ENCODE measurements at regions not wholly inside any gene's neighbourhood (a gene's known extent, or its start where the extent isn't known, plus 50 kb on each side); places are given as distances from the start of the nearest gene placed in this dataset.

GRCh38 chr13:105783261-105783660, 752.2 kb downstream of the EFNB2 start:
- H3K9me3 Mint-ChIP-seq: peaks cover 8% of the 10 kb centered on the region
- no peaks in the 10 kb centered on the region for H3K27me3 Mint-ChIP-seq
- H3K27ac Mint-ChIP-seq: no peak overlapping the region
- H3K36me3 Mint-ChIP-seq (ENCODE audit: low read depth): no peaks in the 10 kb centered on the region
- H3K4me1 Mint-ChIP-seq (ENCODE audit: low read depth): no peaks in the 10 kb centered on the region
- DNase-seq: no peak
- no peak overlapping the region for H3K4me3 Mint-ChIP-seq

GRCh38 chr13:105778196-105778595, 757.3 kb downstream of the EFNB2 start:
- no peaks in the 10 kb centered on the region for H3K36me3 Mint-ChIP-seq (ENCODE audit: low read depth)
- no peak overlapping the region for H3K27ac Mint-ChIP-seq
- H3K9me3 Mint-ChIP-seq: peaks cover 8% of the 10 kb centered on the region
- peaks cover 2% of the 10 kb centered on the region for H3K27me3 Mint-ChIP-seq
- H3K4me1 Mint-ChIP-seq (ENCODE audit: low read depth): no peaks in the 10 kb centered on the region
- DNase-seq: no peak
- H3K4me3 Mint-ChIP-seq: no peak overlapping the region

GRCh38 chr13:105774739-105775460, 760.6 kb downstream of the EFNB2 start:
- no peak overlapping the region for H3K4me3 Mint-ChIP-seq
- H3K27ac Mint-ChIP-seq: no peak overlapping the region
- no peak for DNase-seq
- H3K9me3 Mint-ChIP-seq: no peaks in the 10 kb centered on the region
- no peaks in the 10 kb centered on the region for H3K4me1 Mint-ChIP-seq (ENCODE audit: low read depth)
- H3K27me3 Mint-ChIP-seq: peaks cover 2% of the 10 kb centered on the region
- no peaks in the 10 kb centered on the region for H3K36me3 Mint-ChIP-seq (ENCODE audit: low read depth)

- no peak overlapping the region for H3K4me3 Mint-ChIP-seq
Observed at GRCh38 chr13:105773863-105774538, 761.5 kb downstream of the EFNB2 start.

GRCh38 chr13:105773241-105773640, 762.2 kb downstream of the EFNB2 start:
- Mint-ChIP-seq H3K36me3 (ENCODE audit: low read depth) (no peaks in the 10 kb centered on the region), H3K4me1 (ENCODE audit: low read depth) (no peaks in the 10 kb centered on the region), H3K27me3 (peaks cover 2% of the 10 kb centered on the region), H3K9me3 (no peaks in the 10 kb centered on the region), H3K27ac (no peak overlapping the region), H3K4me3 (no peak overlapping the region)
- no peak for DNase-seq

More at GRCh38 chr13:105773863-105774538, 761.5 kb downstream of the EFNB2 start:
- H3K27ac Mint-ChIP-seq: no peak overlapping the region
- peaks cover 2% of the 10 kb centered on the region for H3K27me3 Mint-ChIP-seq
- no peaks in the 10 kb centered on the region for H3K9me3 Mint-ChIP-seq
- no peaks in the 10 kb centered on the region for H3K4me1 Mint-ChIP-seq (ENCODE audit: low read depth)
- H3K36me3 Mint-ChIP-seq (ENCODE audit: low read depth): no peaks in the 10 kb centered on the region
- no peak for DNase-seq

- Mint-ChIP-seq H3K4me3 (no peak overlapping the region), H3K27me3 (no peaks in the 10 kb centered on the region), H3K36me3 (ENCODE audit: low read depth) (no peaks in the 10 kb centered on the region), H3K4me1 (ENCODE audit: low read depth) (no peaks in the 10 kb centered on the region), H3K9me3 (peaks cover 5% of the 10 kb centered on the region), H3K27ac (no peak overlapping the region)
- no peak for DNase-seq
Observed at GRCh38 chr13:105764486-105764885, 771.0 kb downstream of the EFNB2 start.

- Mint-ChIP-seq H3K36me3 (ENCODE audit: low read depth) (no peaks in the 10 kb centered on the region), H3K4me1 (ENCODE audit: low read depth) (no peaks in the 10 kb centered on the region), H3K4me3 (no peak overlapping the region), H3K9me3 (peaks cover 5% of the 10 kb centered on the region), H3K27ac (no peak overlapping the region), H3K27me3 (no peaks in the 10 kb centered on the region)
- no peak for DNase-seq
Observed at GRCh38 chr13:105763851-105764250, 771.6 kb downstream of the EFNB2 start.

GRCh38 chr13:105762096-105762495, 773.4 kb downstream of the EFNB2 start:
- no peak for DNase-seq
- H3K27ac Mint-ChIP-seq: no peak overlapping the region
- no peaks in the 10 kb centered on the region for H3K36me3 Mint-ChIP-seq (ENCODE audit: low read depth)
- H3K4me3 Mint-ChIP-seq: no peak overlapping the region
- H3K27me3 Mint-ChIP-seq: no peaks in the 10 kb centered on the region
- H3K4me1 Mint-ChIP-seq (ENCODE audit: low read depth): no peaks in the 10 kb centered on the region
- peaks cover 5% of the 10 kb centered on the region for H3K9me3 Mint-ChIP-seq

GRCh38 chr13:105758918-105759860, 776.3 kb downstream of the EFNB2 start:
- H3K27ac Mint-ChIP-seq: no peak overlapping the region
- DNase-seq: no peak
- H3K36me3 Mint-ChIP-seq (ENCODE audit: low read depth): no peaks in the 10 kb centered on the region
- no peaks in the 10 kb centered on the region for H3K4me1 Mint-ChIP-seq (ENCODE audit: low read depth)
- H3K4me3 Mint-ChIP-seq: no peak overlapping the region
- no peaks in the 10 kb centered on the region for H3K27me3 Mint-ChIP-seq
- H3K9me3 Mint-ChIP-seq: peaks cover 2% of the 10 kb centered on the region

GRCh38 chr13:105740739-105741138, 794.7 kb downstream of the EFNB2 start:
- Mint-ChIP-seq H3K9me3 (no peaks in the 10 kb centered on the region), H3K27ac (no peak overlapping the region), H3K4me1 (ENCODE audit: low read depth) (no peaks in the 10 kb centered on the region), H3K4me3 (no peak overlapping the region), H3K36me3 (ENCODE audit: low read depth) (no peaks in the 10 kb centered on the region), H3K27me3 (no peaks in the 10 kb centered on the region)
- DNase-seq: no peak

- Mint-ChIP-seq H3K36me3 (ENCODE audit: low read depth) (no peaks in the 10 kb centered on the region), H3K27ac (no peak overlapping the region), H3K4me3 (no peak overlapping the region), H3K27me3 (no peaks in the 10 kb centered on the region), H3K9me3 (no peaks in the 10 kb centered on the region), H3K4me1 (ENCODE audit: low read depth) (no peaks in the 10 kb centered on the region)
- no peak for DNase-seq
Observed at GRCh38 chr13:105737688-105738087, 797.8 kb downstream of the EFNB2 start.

- Mint-ChIP-seq H3K4me3 (no peak overlapping the region), H3K27me3 (no peaks in the 10 kb centered on the region), H3K4me1 (ENCODE audit: low read depth) (no peaks in the 10 kb centered on the region), H3K9me3 (no peaks in the 10 kb centered on the region), H3K27ac (no peak overlapping the region), H3K36me3 (ENCODE audit: low read depth) (no peaks in the 10 kb centered on the region)
- no peak for DNase-seq
Observed at GRCh38 chr13:105735281-105735680, 800.2 kb downstream of the EFNB2 start.

- no peak for DNase-seq
- no peaks in the 10 kb centered on the region for H3K27me3 Mint-ChIP-seq
- no peak overlapping the region for H3K27ac Mint-ChIP-seq
- no peaks in the 10 kb centered on the region for H3K36me3 Mint-ChIP-seq (ENCODE audit: low read depth)
- H3K4me3 Mint-ChIP-seq: no peak overlapping the region
- no peaks in the 10 kb centered on the region for H3K9me3 Mint-ChIP-seq
- no peaks in the 10 kb centered on the region for H3K4me1 Mint-ChIP-seq (ENCODE audit: low read depth)
Observed at GRCh38 chr13:105732806-105733529, 802.5 kb downstream of the EFNB2 start.

- DNase-seq: no peak
- no peaks in the 10 kb centered on the region for H3K27me3 Mint-ChIP-seq
- no peaks in the 10 kb centered on the region for H3K36me3 Mint-ChIP-seq (ENCODE audit: low read depth)
- H3K27ac Mint-ChIP-seq: no peak overlapping the region
- H3K4me3 Mint-ChIP-seq: no peak overlapping the region
- H3K9me3 Mint-ChIP-seq: no peaks in the 10 kb centered on the region
- H3K4me1 Mint-ChIP-seq (ENCODE audit: low read depth): no peaks in the 10 kb centered on the region
Observed at GRCh38 chr13:105725887-105726286, 809.6 kb downstream of the EFNB2 start.

Data from activated T-cell treated with anti-CD3 and anti-CD28 coated beads, Interleukin-2, amount 50 U/mL, for 24 hours (primary cell).